Tibial nerve (tissue), 4 donors: ENCODE measurements at regions not wholly inside any gene's neighbourhood (a gene's known extent, or its start where the extent isn't known, plus 50 kb on each side); places are given as distances from the start of the nearest gene placed in this dataset.

Experiments
- EP300 ChIP-seq, 2 donors: sonication (generic); formaldehyde crosslinking; IDR thresholded peaks; one replicate each; pipeline ENCODE4 v1.6.1; 2017; ENCODE audit warnings: antibody characterized with exemption in 2 of 2, mild to moderate bottlenecking in 1 of 2
- POLR2A ChIP-seq, 2 donors: fragments of 450-650 bp; IDR thresholded peaks; one replicate each; pipeline ENCODE4 v1.6.1; 2017; ENCODE audit warnings: antibody characterized with exemption in 2 of 2, mild to moderate bottlenecking in 2 of 2, moderate library complexity in 2 of 2
- TF ChIP-seq, protein P1 (sequence below), 5 experiments: fragments of 200-600 bp in 3 of 5; fragments of 450-650 bp in 2 of 5; sonication (generic) in 3 of 5; IDR thresholded peaks; one replicate each; pipeline ENCODE4 v1.5.1; 2016 to 2019; ENCODE audit warnings: antibody characterized with exemption in 5 of 5, mild to moderate bottlenecking in 3 of 5, moderate library complexity in 2 of 5

DNA sequence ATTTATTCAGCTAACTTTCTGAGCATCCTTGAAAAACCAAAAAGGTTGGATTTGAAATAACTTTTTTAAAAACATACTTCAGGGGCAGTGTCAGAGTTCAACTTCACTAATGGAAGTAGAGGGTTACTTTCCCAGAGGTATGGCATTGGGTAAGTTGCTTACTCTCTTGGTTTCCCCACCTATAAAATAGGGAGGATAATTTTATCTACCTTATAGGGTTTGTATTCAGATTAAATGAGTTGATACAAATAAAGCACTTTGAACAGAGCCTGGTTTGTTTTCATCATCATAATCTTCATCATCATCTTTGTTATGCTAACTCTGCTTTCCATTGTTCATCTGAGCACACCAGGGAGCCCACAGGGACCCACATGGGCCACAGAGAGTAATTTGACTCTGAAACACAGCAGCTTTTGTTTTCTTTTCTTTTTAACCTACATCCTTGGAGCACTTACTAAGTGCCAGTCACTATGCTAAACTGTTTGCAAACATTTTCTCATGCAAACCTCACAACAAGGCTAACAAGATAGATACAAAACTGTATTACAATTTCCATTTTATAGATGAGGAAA is 179.1 kb upstream of the SLC24A2 start:
- TF ChIP-seq, protein P1, sequence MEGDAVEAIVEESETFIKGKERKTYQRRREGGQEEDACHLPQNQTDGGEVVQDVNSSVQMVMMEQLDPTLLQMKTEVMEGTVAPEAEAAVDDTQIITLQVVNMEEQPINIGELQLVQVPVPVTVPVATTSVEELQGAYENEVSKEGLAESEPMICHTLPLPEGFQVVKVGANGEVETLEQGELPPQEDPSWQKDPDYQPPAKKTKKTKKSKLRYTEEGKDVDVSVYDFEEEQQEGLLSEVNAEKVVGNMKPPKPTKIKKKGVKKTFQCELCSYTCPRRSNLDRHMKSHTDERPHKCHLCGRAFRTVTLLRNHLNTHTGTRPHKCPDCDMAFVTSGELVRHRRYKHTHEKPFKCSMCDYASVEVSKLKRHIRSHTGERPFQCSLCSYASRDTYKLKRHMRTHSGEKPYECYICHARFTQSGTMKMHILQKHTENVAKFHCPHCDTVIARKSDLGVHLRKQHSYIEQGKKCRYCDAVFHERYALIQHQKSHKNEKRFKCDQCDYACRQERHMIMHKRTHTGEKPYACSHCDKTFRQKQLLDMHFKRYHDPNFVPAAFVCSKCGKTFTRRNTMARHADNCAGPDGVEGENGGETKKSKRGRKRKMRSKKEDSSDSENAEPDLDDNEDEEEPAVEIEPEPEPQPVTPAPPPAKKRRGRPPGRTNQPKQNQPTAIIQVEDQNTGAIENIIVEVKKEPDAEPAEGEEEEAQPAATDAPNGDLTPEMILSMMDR (IDR thresholded peaks at IDR 0.05) = no peak
- TF ChIP-seq EP300 (IDR thresholded peaks at IDR 0.05) (no peak), POLR2A (IDR thresholded peaks at IDR 0.05) (no peak)
